SJCRH30 (cell line): ENCODE measurements at regions not wholly inside any gene's neighbourhood (a gene's known extent, or its start where the extent isn't known, plus 50 kb on each side); places are given as distances from the start of the nearest gene placed in this dataset.
"Not testable (repeated sequence)": the region's sequence is repeated elsewhere in the genome, so short reads cannot be mapped to it uniquely, and the experiment has no call there.

ENCODE experiments used
- DNase-seq, 2 experiments: peaks; one replicate each; pipeline ENCODE4 v3.0.0-alpha.2; 2015 to 2020
- H3K27ac ChIP-seq: fragments of 250-450 bp; sonication (Bioruptor Pico); 2 replicates; pipeline ENCODE4 v1.5.1; 2020; ENCODE audit warnings: mild to moderate bottlenecking, moderate library complexity
- H3K27me3 ChIP-seq: fragments of 250-450 bp; sonication (Bioruptor Pico); 2 replicates; pipeline ENCODE4 v1.5.1; 2020; ENCODE audit warnings: mild to moderate bottlenecking, moderate library complexity
- H3K36me3 ChIP-seq: fragments of 250-450 bp; sonication (Bioruptor Pico); 2 replicates; pipeline ENCODE4 v1.5.1; 2020; ENCODE audit warnings: mild to moderate bottlenecking, moderate library complexity
- H3K4me1 ChIP-seq: fragments of 250-450 bp; sonication (Bioruptor Pico); 2 replicates; pipeline ENCODE4 v1.5.1; 2020; ENCODE audit warnings: mild to moderate bottlenecking, moderate library complexity
- H3K4me3 ChIP-seq: fragments of 250-450 bp; sonication (Bioruptor Pico); 2 replicates; pipeline ENCODE4 v1.5.1; 2020; ENCODE audit warnings: mild to moderate bottlenecking, moderate library complexity
- H3K9me3 ChIP-seq: fragments of 250-450 bp; sonication (Bioruptor Pico); replicated peaks from 2 replicates; pipeline ENCODE4 v1.5.1; 2020; ENCODE audit warnings: mild to moderate bottlenecking, moderate library complexity

- Histone ChIP-seq H3K27ac (no peak overlapping the region), H3K4me3 (no peak overlapping the region), H3K36me3 (no peaks in the 10 kb centered on the region), H3K27me3 (no peaks in the 10 kb centered on the region), H3K4me1 (no peaks in the 10 kb centered on the region), H3K9me3 (no peaks in the 10 kb centered on the region)
- DNase-seq, result no peak
Observed at GRCh38 chr5:111836426-111836825, 79.4 kb upstream of the NREP start.

GRCh38 chr5:111834926-111835599 is 78.1 kb upstream of the NREP start:
- Histone ChIP-seq H3K27ac (no peak overlapping the region), H3K4me3 (no peak overlapping the region), H3K36me3 (no peaks in the 10 kb centered on the region), H3K4me1 (no peaks in the 10 kb centered on the region), H3K9me3 (no peaks in the 10 kb centered on the region), H3K27me3 (no peaks in the 10 kb centered on the region)
- no peak for DNase-seq

- H3K27ac ChIP-seq, result no peak overlapping the region
Observed at GRCh38 chr5:111830333-111830732, 73.3 kb upstream of the NREP start.

GRCh38 chr5:111829701-111830100 is 72.7 kb upstream of the NREP start:
- no peak for DNase-seq
- Histone ChIP-seq H3K36me3 (no peaks in the 10 kb centered on the region), H3K27me3 (no peaks in the 10 kb centered on the region), H3K4me1 (no peaks in the 10 kb centered on the region), H3K9me3 (no peaks in the 10 kb centered on the region), H3K27ac (no peak overlapping the region), H3K4me3 (no peak overlapping the region)

More at GRCh38 chr5:111830333-111830732, 73.3 kb upstream of the NREP start:
- Histone ChIP-seq H3K9me3 (no peaks in the 10 kb centered on the region), H3K4me3 (no peak overlapping the region), H3K4me1 (no peaks in the 10 kb centered on the region), H3K36me3 (no peaks in the 10 kb centered on the region), H3K27me3 (no peaks in the 10 kb centered on the region)
- no peak for DNase-seq

GRCh38 chr5:111826064-111826463 is 69.1 kb upstream of the NREP start:
- no peaks in the 10 kb centered on the region for H3K4me1 ChIP-seq
- H3K36me3 ChIP-seq, result no peaks in the 10 kb centered on the region
- no peak for DNase-seq
- H3K27ac ChIP-seq, result no peak overlapping the region
- H3K9me3 ChIP-seq, result no peaks in the 10 kb centered on the region
- no peaks in the 10 kb centered on the region for H3K27me3 ChIP-seq
- no peak overlapping the region for H3K4me3 ChIP-seq

GRCh38 chr5:111820072-111820471 is 63.1 kb upstream of the NREP start:
- Histone ChIP-seq H3K27me3 (no peaks in the 10 kb centered on the region), H3K9me3 (no peaks in the 10 kb centered on the region; the same call in 1 of the 2 replicates), H3K36me3 (no peaks in the 10 kb centered on the region), H3K4me3 (no peak overlapping the region), H3K27ac (no peak overlapping the region), H3K4me1 (no peaks in the 10 kb centered on the region)
- peak in 1 of 2 experiments; percentile 16 for DNase-seq

- not testable (repeated sequence) for DNase-seq, H3K4me3 ChIP-seq, H3K27me3 ChIP-seq, H3K36me3 ChIP-seq, H3K27ac ChIP-seq, H3K4me1 ChIP-seq, H3K9me3 ChIP-seq
Observed at GRCh38 chr5:111819028-111819427, 62.0 kb upstream of the NREP start.

- H3K9me3 ChIP-seq, result no peaks in the 10 kb centered on the region
- no peaks in the 10 kb centered on the region for H3K36me3 ChIP-seq
- H3K4me1 ChIP-seq, result no peaks in the 10 kb centered on the region
- DNase-seq, result no peak
- H3K27ac ChIP-seq, result no peak overlapping the region
- H3K27me3 ChIP-seq, result no peaks in the 10 kb centered on the region; the same call in 1 of the 2 replicates
- no peak overlapping the region for H3K4me3 ChIP-seq
Observed at GRCh38 chr5:111813537-111813936, 56.5 kb upstream of the NREP start.

- Histone ChIP-seq H3K27me3 (no peaks in the 10 kb centered on the region; the same call in 1 of the 2 replicates), H3K4me1 (no peaks in the 10 kb centered on the region), H3K4me3 (no peak overlapping the region), H3K27ac (no peak overlapping the region), H3K36me3 (no peaks in the 10 kb centered on the region), H3K9me3 (no peaks in the 10 kb centered on the region)
- no peak for DNase-seq
Observed at GRCh38 chr5:111810112-111810511, 53.1 kb upstream of the NREP start.
